Tibial nerve (tissue), 4 donors: ENCODE measurements at regions not wholly inside any gene's neighbourhood (a gene's known extent, or its start where the extent isn't known, plus 50 kb on each side); places are given as distances from the start of the nearest gene placed in this dataset.

Experiments
- DNase-seq, 2 donors: peaks; one replicate each; pipeline ENCODE4 v3.0.0-alpha.2; 2019; ENCODE audit warnings: low spot score in 2 of 2
- H3K27ac ChIP-seq, 4 donors: fragments of 200-600 bp; sonication (generic) in 3 of 4; one replicate each; pipeline ENCODE4 v1.5.1; 2017 to 2019; ENCODE audit warnings: mild to moderate bottlenecking in 1 of 4
- H3K27me3 ChIP-seq, 2 donors: fragments of 200-600 bp; sonication (generic) in 1 of 2; one replicate each; pipeline versions ENCODE4 v1.5.1 to v1.6.0; 2017 to 2019
- H3K36me3 ChIP-seq, 3 donors: fragments of 200-600 bp; sonication (generic); one replicate each; pipeline ENCODE4 v1.5.1; 2018 to 2019
- H3K4me1 ChIP-seq, 4 donors: fragments of 200-600 bp; sonication (generic) in 3 of 4; one replicate each; pipeline ENCODE4 v1.5.1; 2017 to 2019
- H3K4me3 ChIP-seq, 4 donors: fragments of 200-600 bp; sonication (generic) in 3 of 4; one replicate each; pipeline ENCODE4 v1.5.1; 2017 to 2019; ENCODE audit warnings: mild to moderate bottlenecking in 1 of 4, moderate library complexity in 1 of 4
- H3K9me3 ChIP-seq, 4 donors: fragments of 200-600 bp; sonication (generic) in 3 of 4; one replicate each; pipeline ENCODE4 v1.5.1; 2017 to 2019
- CTCF ChIP-seq, 5 experiments: fragments of 200-600 bp in 3 of 5; fragments of 450-650 bp in 2 of 5; sonication (generic) in 3 of 5; IDR thresholded peaks; one replicate each; pipeline ENCODE4 v1.5.1; 2016 to 2019; ENCODE audit warnings: antibody characterized with exemption in 5 of 5, mild to moderate bottlenecking in 3 of 5, moderate library complexity in 2 of 5
- EP300 ChIP-seq, 2 donors: sonication (generic); formaldehyde crosslinking; IDR thresholded peaks; one replicate each; pipeline ENCODE4 v1.6.1; 2017; ENCODE audit warnings: antibody characterized with exemption in 2 of 2, mild to moderate bottlenecking in 1 of 2
- POLR2A ChIP-seq, 2 donors: fragments of 450-650 bp; IDR thresholded peaks; one replicate each; pipeline ENCODE4 v1.6.1; 2017; ENCODE audit warnings: antibody characterized with exemption in 2 of 2, mild to moderate bottlenecking in 2 of 2, moderate library complexity in 2 of 2
- WGBS, 2 donors: methylation state at CpG; one replicate each; pipeline ENCODE4 v1.1.5; 2018; 5-methylcytosine and 5-hydroxymethylcytosine counted together

- H3K27me3 ChIP-seq, result no peaks in the 10 kb centered on the region
- 81 to 89% methylated on average over 2 of the region's 2 CpGs for WGBS, 2 donors
Observed at GRCh38 chr2:156221703-156222102, 110.8 kb downstream of the NR4A2 start.

GRCh38 chr2:156219491-156220100 lies 112.9 kb downstream of the NR4A2 start:
- 87 to 91% methylated on average over 4 of the region's 4 CpGs for WGBS, 2 donors
- peaks cover 0 to 35% (median 1%) of the 10 kb centered on the region in 4 donors for H3K9me3 ChIP-seq
- H3K4me3 ChIP-seq, result no peak overlapping the region
- TF ChIP-seq EP300 (IDR thresholded peaks at IDR 0.05) (no peak), CTCF (IDR thresholded peaks at IDR 0.05) (no peak), POLR2A (IDR thresholded peaks at IDR 0.05) (no peak)
- H3K4me1 ChIP-seq, result no peaks in the 10 kb centered on the region
- H3K27me3 ChIP-seq, result no peaks in the 10 kb centered on the region
- H3K36me3 ChIP-seq, result no peaks in the 10 kb centered on the region
- H3K27ac ChIP-seq, result no peak overlapping the region
- no peak for DNase-seq

More at GRCh38 chr2:156221703-156222102, 110.8 kb downstream of the NR4A2 start:
- TF ChIP-seq EP300 (IDR thresholded peaks at IDR 0.05) (no peak), CTCF (IDR thresholded peaks at IDR 0.05) (no peak), POLR2A (IDR thresholded peaks at IDR 0.05) (no peak)
- no peak for DNase-seq
- Histone ChIP-seq H3K36me3 (no peaks in the 10 kb centered on the region), H3K4me1 (no peaks in the 10 kb centered on the region), H3K4me3 (no peak overlapping the region), H3K9me3 (peaks cover 0 to 35% (median 1%) of the 10 kb centered on the region in 4 donors), H3K27ac (no peak overlapping the region)

- no peak for DNase-seq
- 53 to 61% methylated on average over 2 of the region's 2 CpGs for WGBS, 2 donors
- Histone ChIP-seq H3K9me3 (no peaks in the 10 kb centered on the region), H3K4me3 (no peak overlapping the region), H3K27me3 (no peaks in the 10 kb centered on the region), H3K36me3 (no peaks in the 10 kb centered on the region), H3K27ac (no peak overlapping the region), H3K4me1 (no peaks in the 10 kb centered on the region)
- TF ChIP-seq POLR2A (IDR thresholded peaks at IDR 0.05) (no peak), EP300 (IDR thresholded peaks at IDR 0.05) (no peak), CTCF (IDR thresholded peaks at IDR 0.05) (no peak)
Observed at GRCh38 chr2:156215656-156216055, 116.9 kb downstream of the NR4A2 start.

GRCh38 chr2:156211318-156211717 lies 121.2 kb downstream of the NR4A2 start:
- no peak overlapping the region for H3K27ac ChIP-seq
- no peak overlapping the region for H3K4me3 ChIP-seq
- no peaks in the 10 kb centered on the region for H3K4me1 ChIP-seq
- H3K27me3 ChIP-seq, result no peaks in the 10 kb centered on the region
- DNase-seq, result no peak
- TF ChIP-seq CTCF (IDR thresholded peaks at IDR 0.05) (no peak), EP300 (IDR thresholded peaks at IDR 0.05) (no peak)
- no peaks in the 10 kb centered on the region for H3K36me3 ChIP-seq
- H3K9me3 ChIP-seq, result no peaks in the 10 kb centered on the region

GRCh38 chr2:156206355-156206754 lies 126.2 kb downstream of the NR4A2 start:
- H3K4me3 ChIP-seq, result no peak overlapping the region
- TF ChIP-seq EP300 (IDR thresholded peaks at IDR 0.05) (no peak), POLR2A (IDR thresholded peaks at IDR 0.05) (no peak), CTCF (IDR thresholded peaks at IDR 0.05) (no peak)
- no peaks in the 10 kb centered on the region for H3K9me3 ChIP-seq
- no peaks in the 10 kb centered on the region for H3K4me1 ChIP-seq
- H3K36me3 ChIP-seq, result no peaks in the 10 kb centered on the region
- H3K27ac ChIP-seq, result no peak overlapping the region
- no peaks in the 10 kb centered on the region for H3K27me3 ChIP-seq
- no peak for DNase-seq
- WGBS, 2 donors, result 49 to 65% methylated on average over 2 of the region's 2 CpGs
